ENCODE measurements at regions not wholly inside any gene's neighbourhood (a gene's known extent, or its start where the extent isn't known, plus 50 kb on each side); places are given as distances from the start of the nearest gene placed in this dataset.
A peak's percentile ranks its signal among the peaks of the same experiment; 100 is the strongest.

DNA sequence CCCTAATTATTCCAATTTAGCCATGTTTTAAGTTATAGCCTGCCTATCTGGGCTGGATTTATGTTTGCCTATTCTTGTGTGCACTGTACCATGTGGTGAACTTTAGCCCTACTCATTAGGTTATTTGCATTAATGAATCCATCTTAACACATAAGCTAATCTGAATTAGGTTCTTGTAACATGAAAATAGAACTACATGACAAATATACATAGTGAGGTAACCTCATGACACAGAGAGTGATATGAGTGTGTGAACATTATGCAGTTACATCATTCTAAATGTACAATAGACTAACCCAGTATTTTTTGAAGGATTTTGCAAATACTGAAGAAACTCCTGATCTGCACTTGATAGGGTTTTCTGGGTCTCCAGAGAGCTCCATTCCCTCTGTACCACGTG, 733.7 kb upstream of the CITED2 start:
- DNase-seq (ENCODE audit: low spot score) = no peak

DNA sequence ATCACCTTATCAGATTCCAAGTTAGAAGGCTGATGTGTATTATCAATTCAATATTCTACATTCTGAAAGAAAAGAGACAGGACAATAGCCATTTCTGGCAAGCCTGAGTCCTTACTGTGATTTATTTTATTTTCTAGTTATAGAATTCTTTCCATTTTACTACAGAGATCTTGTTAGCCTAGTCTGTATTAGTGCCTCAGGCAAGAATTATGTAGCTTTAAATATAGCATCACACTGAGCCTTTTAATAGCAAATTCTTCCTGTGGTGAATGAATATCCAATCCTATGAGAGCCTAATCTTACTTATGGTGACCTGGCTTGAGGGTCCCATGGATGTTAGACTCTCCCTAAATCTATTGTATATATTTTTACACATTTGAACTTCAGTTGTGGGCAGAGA, 732.8 kb upstream of the CITED2 start:
- no peak for DNase-seq (ENCODE audit: low spot score)

DNA sequence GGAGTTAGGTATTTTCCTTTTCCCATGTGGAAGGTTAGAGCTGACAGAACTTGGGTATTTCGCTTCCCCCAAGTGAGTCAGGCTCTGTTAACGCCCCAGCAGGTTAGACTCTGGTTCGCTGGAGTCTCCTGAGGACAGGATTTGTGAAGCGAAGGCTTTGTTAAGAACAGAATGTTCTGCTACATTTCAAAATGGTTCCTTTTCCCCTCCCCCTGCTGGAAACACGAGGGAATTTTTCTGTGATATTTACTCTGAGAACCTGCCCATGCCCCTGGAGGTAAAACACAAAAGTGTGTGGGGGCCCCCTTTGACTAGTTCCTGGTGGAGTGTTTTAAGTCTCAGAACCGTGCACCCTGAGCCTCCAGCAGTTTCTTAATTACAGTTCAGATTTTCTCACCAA, 731.4 kb upstream of the CITED2 start:
- no peak for DNase-seq (ENCODE audit: low spot score)

DNA sequence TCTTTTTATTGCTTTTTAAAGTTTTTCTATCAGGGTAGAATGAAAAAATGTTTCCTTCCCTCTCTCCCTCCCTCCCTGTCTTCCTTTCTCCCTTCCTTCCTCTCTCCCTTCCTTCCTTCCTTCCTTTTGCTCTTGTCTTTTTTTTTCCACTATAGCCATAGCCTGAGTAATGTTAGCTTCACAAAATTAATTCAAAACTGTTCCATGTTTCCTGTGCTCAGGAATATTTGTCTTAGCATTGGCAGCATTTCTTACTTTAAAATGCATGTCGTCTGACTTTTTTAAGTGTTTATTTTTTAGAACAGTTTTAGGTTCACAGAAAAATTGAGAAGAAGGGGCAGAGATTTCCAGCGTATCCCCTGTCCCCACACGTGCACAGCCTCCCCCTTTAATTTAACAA, 730.8 kb upstream of the CITED2 start:
- no peak for DNase-seq (ENCODE audit: low spot score)

DNA sequence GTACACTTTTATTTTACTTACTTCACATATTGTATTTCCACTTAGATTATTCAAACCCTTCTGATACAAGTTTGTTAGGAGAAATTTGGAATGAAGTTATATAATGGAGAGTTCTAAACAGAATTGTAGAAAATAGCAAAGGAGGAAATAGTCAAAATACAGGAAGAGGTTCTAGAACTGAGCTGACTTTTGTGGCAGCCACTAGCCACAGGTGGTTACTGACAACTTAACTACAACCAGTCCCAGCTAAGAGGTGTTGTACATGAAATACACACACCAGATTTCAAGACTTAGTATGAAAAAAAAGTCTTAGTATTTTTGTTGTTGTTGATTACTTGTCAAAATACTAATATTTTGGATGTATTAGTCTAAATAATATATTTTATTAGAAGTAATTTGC, 727.4 kb upstream of the CITED2 start:
- no peak for DNase-seq (ENCODE audit: low spot score)

DNA sequence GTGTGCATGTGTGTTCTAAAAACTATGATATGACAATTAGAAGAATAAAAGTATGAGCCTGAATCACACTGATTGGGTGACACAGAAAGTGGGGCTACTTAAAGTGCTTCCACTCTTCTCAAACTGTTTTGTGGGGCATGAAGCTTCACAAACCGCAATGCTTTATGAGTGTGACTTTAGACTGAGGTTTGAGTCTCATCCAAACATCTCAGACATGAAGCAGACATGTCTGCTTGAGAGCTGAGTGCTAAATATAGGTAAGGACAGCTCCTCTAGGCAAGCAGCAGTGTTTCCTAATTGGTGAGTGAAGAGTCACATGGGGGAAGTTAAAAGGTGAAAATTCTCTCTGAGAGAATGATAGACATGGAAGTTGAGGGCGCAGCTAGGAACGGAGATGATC, 726.9 kb upstream of the CITED2 start:
- DNase-seq (ENCODE audit: low spot score) = peak; percentile 4

DNA sequence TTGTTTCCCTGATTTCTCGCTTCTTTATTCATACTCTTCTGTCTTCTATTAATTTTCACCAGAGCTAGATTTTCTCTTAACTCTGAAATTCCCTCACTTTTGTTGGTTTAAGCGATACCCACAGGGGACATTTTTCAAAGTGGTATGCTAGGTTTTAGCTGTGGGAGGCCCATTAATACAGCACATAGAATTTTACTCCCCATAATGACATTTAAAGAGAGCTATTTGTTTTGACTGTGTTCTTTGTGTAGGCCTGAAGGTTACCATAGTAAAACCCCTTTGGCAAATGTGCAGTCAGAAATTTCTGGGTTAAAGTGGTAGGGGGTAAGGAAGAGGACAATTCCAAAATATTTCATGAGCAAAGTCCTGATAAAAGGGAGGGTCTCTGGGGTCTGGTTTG, 721.1 kb upstream of the CITED2 start:
- DNase-seq (ENCODE audit: low spot score) = no peak

DNA sequence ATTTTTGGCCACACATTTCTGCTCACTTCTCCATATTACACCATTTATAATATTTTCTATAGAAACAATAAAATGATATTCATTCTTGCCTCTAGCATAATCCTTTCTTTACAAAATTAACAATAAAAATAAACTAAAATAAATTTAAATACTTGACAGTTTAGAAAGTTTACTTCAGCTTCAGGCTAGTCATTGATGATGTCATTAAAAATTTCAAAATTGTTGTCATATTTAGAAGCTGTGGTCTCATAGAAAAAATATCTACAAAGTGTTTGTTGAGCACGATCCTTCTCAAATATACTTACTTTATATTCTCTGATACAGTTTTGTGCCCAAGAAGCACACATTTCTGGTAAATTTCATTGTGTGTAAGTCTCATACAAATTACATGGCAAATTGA, 717.4 kb upstream of the CITED2 start:
- no peak for DNase-seq (ENCODE audit: low spot score)

DNA sequence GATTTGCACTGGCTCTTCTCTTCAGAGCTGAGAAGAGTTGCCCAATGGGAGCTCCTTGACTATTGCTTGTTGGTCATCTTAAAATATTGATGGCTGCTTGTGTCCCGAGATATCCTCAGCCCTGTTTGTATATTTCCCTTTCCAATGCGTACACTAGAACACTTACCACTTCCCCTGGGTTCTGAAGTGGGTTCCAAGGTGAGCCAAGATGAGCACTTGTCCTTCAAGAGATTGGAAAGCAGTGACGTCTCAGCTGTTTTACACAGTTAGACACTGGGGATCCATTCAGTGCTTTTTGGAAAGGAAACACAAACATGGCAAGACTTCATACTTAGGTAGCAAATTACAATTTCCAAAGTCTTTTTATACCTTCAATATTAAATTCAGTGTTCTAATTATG, 716.4 kb upstream of the CITED2 start:
- no peak for DNase-seq (ENCODE audit: low spot score)

DNA sequence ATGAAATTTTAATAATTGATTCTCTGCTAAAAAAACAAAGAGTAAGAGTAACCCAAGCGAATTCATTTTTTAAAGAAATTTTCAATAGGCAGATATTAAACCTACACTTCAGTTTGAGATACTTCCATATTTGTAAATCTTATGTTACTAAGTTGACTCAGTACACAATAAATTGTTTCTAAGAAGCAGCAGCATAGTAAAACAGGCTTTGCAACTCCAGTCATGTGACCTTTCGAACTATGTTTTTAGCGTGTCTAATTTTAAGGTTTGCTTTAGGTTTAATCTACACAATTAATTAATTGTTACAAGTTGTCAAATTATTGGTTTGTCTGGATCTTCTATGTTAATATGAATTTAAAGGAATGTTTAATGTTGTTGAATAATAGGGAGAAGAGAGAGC, 708.9 kb upstream of the CITED2 start:
- no peak for DNase-seq (ENCODE audit: low spot score)

DNA sequence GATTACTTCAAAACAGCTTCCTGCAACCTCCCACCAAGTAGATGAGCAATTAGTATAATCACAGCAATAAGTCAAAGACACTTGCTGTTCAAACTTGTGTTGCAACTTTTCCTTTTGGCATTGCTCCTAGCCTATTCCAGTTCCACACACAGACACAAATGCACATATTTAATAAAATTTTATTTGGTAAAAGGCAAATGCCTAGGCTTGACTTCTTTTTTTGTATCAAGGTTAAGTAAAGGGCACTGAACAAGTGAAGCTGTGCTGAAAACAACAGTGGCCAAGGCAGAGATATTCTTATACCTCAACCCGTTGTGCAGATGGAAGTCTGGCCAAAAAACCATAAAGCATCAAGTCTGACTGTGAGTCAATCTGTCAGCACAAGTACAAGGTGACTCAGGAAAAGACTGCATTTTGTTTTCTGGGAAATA, 708.4 kb upstream of the CITED2 start:
- no peak for DNase-seq (ENCODE audit: low spot score)

DNA sequence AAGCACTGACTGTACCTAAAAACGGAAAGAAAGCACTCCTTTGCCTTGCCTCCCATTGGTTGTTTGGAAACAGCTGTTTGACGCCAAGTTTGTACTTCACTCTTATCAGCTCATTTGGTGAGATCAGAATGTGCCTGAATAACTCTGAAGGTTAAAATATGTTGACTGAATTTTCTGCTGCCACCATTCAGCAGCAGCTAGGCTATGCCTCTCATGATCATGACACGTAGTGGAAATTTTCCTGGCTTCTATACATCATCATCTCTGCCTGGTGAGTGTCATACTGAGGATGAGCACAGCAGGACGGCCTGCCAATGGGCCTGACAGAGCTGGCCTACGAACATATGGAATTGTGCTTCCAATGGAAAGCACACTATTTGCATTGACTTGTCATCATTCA, 704.9 kb upstream of the CITED2 start:
- DNase-seq (ENCODE audit: low spot score) = peak; percentile 7

DNA sequence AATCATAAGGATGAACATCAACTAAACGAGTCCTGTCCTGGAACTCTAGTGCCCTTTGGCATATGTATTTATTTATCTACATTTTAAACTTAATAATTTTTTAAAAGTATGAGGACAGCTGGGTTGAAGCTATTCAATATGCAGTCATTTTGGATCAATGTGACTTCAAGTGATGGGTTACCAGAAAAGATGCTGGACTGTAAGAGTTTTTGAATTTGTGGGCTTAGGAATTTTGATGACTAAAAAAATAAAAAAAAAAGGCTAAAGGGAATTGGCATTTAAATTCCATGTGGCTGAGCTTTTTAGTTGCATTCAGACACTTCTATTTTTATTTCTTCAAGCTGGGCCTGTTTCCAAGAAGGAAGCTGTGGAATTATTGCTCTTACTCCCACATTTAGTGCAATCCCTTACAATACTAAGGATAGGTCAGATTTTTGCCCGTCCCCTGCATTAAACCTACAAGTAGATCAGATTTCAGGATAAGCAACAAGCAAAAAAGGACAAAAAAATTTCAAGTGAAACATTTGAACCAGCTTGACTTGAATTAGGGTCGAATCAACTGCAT, 704.2 kb upstream of the CITED2 start:
- peak; percentile 22 for DNase-seq (ENCODE audit: low spot score)

DNA sequence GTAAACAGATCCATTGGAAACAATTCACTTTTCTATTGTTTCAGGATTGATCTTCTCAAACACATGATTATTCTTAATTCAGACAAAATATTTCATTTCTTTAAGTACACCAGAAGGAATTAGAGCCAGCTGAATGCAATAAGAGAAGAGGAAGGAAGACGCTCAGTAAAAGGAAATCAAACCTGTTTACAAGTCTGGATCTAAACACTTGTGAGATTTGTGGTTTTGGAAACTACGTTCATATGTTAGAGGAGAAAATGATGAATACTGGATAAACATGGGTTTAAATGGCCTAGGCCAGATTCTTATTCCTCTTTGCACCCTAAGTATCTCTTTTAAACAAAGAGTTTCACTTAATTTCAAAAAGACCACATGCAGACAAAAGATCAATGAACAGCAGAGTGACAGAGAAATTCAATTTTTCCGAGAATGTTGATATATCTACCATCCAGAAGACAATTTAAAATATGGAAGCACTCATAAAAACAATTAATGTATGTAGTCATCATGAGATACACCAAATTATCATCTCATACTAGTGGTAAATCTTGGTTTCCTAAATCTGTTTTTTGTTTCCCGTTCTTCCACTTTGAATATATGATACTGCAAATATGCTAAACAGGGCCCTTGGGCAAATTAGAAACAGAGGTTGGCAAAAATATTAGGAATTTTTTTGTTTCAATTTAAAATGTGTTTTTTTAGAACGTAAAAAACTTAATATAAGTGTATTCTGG, 703.5 kb upstream of the CITED2 start:
- no peak for DNase-seq (ENCODE audit: low spot score)

DNA sequence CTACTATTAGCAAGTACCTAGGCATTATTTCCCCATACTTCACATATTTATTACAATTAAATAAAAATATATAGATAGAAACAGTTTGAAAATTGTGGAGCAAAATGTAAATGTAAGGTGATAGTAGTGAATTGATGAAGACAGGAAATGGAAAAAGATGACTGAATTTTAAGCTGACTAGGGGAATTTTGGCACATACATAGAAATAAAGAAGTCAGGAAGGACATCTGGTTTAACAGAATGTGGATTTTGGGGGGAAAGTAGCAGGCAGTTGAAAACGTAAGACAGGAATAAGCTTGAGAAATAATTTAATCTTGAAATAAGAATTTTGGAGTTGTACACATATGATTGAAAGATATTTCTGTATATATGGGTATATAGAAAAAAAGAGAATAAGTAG, 701.7 kb upstream of the CITED2 start:
- DNase-seq (ENCODE audit: low spot score) = no peak

DNA sequence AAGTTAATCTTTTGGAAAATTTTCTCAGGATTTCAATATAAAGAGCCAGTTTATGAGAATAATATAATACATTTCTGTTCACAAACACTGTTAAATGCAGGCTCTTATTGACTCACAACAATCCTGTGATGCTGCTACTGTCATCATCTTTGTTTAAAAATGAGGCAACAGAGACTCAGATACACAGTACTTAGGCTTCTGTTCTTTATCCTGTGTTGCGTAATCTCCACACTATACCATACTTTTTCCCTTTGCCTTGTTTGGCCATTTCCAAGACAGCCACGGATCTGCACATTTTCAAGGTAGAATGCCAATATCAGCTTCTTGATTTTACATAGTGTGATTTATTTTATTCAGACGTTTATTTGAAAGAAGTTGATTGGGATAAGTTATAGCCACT, 699.0 kb upstream of the CITED2 start:
- no peak for DNase-seq (ENCODE audit: low spot score)

DNA sequence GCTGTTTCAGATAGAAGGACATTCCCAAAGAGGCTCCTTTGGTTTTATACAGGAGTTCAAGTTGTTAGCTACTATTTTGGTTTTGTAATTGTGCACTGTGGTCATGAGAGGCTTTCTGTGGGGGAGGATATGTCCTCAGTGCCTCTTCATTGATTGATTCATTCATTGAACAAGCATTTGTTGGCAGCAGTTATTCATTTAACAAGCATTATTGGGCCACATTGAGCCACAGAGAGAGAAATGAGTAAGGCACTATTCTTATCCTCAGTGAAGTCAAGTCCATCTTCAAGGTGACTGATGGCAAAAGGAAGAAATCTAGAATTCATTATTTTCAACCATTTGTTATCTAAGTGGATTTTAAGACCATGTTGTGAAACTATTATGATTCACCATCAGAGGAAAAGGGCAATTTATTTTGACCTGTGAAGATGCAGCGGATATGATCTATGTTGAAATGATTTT, 697.2 kb upstream of the CITED2 start:
- no peak for DNase-seq (ENCODE audit: low spot score)

DNA sequence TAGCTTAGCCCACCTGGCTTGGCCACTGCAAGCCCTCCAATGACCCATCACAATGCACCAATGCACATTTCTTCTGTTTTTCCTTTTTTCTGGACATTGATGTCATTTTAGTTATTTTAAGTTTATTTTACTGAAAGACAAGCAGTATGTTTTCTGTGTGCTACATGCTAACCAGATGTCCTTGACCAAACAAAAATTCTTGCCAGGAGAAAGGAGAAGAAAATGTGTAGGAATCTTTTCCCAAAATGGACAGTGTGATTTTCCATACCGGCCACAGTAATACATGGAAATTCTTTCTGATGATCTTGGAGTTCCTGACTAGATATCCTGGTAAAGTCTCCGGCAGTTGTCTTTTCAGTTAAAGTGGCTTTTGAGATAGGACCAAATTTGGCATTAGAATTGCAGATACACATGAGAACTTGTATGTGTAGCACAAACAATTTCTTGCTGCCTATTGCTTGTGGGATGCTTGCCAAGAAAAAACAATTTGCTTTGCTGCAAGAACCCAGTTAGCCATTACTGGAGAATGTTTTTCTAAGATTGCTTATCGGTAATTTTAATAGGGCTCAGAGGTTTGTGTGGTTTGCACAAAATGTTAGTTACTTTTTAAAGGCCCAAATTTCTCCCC, 696.5 kb upstream of the CITED2 start:
- DNase-seq (ENCODE audit: low spot score) = no peak

DNA sequence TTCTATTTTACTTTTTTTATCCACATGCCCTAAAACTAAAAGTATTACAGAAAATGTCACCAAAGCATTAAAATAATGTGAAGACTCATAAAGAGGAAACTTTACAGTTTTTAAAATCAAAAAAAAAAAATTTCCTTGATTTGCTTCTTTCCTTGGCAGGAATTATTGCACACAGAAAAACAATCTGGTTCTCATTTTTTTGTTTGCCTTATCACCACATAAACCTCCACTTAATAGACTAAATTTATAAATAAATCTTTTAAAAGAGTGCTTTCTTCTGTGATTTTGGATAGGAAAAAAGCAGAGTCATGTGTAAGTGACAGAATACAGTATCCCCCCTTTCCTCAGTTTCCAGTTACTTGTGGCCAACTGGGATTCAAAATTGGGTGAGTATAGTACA, 695.1 kb upstream of the CITED2 start:
- DNase-seq (ENCODE audit: low spot score) = no peak

DNA sequence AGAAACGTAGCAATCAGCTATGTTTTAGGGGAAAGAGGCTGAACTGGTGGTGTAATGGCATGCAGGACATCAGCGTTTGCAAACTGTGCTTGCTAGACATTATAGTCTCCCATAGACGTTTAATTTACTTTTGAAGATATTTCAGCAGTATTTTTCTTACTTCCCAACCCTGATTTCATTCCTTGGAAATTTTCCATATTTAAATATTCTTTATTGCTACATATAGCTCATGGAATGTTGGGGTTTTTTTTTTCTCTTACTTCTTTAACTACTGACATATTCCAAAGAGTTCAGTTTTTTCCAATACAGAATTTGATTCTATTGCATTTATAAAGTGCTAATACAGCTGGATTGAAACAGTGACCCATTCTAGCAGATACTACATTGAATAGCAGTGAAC, 694.4 kb upstream of the CITED2 start:
- no peak for DNase-seq (ENCODE audit: low spot score)

DNA sequence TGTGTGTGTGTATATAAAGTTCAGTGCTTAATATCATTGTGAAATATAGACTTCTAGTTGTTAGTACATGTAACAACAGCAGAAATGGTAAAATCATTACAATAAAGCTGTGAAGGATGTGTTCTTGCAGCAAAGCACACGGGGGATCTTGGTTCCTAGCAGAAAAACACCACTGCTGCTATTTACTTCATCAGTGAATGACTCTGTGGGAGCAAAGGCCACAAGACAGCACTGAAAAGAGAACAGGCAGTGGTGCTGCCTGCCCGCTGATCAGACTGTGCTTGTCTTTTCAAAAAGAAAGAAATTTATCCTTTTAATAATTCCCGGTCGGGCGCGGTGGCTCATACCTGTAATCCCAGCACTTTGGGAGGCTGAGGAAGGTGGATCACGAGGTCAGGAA, 689.9 kb upstream of the CITED2 start:
- DNase-seq (ENCODE audit: low spot score) = no peak

DNA sequence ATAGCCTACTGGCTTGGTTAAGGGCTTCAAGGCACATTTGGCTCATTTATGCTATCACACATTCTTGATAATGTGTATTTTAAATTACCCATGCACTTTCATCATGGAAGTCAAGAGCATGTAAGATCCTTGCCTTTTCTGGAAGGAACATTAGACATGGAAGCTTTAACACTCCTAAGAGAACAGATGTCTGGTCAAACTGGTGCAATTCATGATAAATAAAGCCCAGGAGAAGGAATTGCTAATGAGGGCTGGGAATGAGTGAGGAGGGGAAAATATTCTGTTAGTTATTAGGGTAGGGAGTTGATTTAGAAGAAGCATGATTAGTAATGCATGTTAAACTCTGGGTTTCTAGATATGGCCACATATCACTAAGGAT, 688.6 kb upstream of the CITED2 start:
- no peak for DNase-seq (ENCODE audit: low spot score)
